Body of pancreas (tissue), 4 donors: ENCODE measurements at regions not wholly inside any gene's neighbourhood (a gene's known extent, or its start where the extent isn't known, plus 50 kb on each side); places are given as distances from the start of the nearest gene placed in this dataset.

Experiments
- POLR2A ChIP-seq, 3 donors: fragments of 450-650 bp; IDR thresholded peaks; one replicate each; pipeline ENCODE4 v1.6.1; 2016; ENCODE audit warnings: antibody characterized with exemption in 3 of 3, mild to moderate bottlenecking in 2 of 3
- TF ChIP-seq, protein P1 (sequence below), 7 experiments: fragments of 450-650 bp in 4 of 7; fragments of 200-600 bp in 3 of 7; sonication (generic) in 3 of 7; IDR thresholded peaks; one replicate each; pipeline ENCODE4 v1.5.1; 2016 to 2019; ENCODE audit warnings: antibody characterized with exemption in 7 of 7

GRCh38 chr10:3605882-3606281 is 179.1 kb downstream of the KLF6 start:
- TF ChIP-seq, protein P1, sequence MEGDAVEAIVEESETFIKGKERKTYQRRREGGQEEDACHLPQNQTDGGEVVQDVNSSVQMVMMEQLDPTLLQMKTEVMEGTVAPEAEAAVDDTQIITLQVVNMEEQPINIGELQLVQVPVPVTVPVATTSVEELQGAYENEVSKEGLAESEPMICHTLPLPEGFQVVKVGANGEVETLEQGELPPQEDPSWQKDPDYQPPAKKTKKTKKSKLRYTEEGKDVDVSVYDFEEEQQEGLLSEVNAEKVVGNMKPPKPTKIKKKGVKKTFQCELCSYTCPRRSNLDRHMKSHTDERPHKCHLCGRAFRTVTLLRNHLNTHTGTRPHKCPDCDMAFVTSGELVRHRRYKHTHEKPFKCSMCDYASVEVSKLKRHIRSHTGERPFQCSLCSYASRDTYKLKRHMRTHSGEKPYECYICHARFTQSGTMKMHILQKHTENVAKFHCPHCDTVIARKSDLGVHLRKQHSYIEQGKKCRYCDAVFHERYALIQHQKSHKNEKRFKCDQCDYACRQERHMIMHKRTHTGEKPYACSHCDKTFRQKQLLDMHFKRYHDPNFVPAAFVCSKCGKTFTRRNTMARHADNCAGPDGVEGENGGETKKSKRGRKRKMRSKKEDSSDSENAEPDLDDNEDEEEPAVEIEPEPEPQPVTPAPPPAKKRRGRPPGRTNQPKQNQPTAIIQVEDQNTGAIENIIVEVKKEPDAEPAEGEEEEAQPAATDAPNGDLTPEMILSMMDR (IDR thresholded peaks at IDR 0.05) = no peak
- TF ChIP-seq POLR2A (IDR thresholded peaks at IDR 0.05) = no peak
